Gastrocnemius medialis (tissue), 4 donors: ENCODE measurements at regions not wholly inside any gene's neighbourhood (a gene's known extent, or its start where the extent isn't known, plus 50 kb on each side); places are given as distances from the start of the nearest gene placed in this dataset.

ENCODE experiments used
- POLR2A ChIP-seq, 2 donors: fragments of 450-650 bp; IDR thresholded peaks; one replicate each; pipeline ENCODE4 v1.6.1; 2017; ENCODE audit warnings: antibody characterized with exemption in 2 of 2, mild to moderate bottlenecking in 2 of 2, moderate library complexity in 2 of 2
- TF ChIP-seq, protein P1 (sequence below), 5 experiments: fragments of 450-650 bp in 3 of 5; fragments of 200-600 bp in 2 of 5; sonication (generic) in 2 of 5; IDR thresholded peaks in 4 of 5; conservative IDR thresholded peaks in 1 of 5; 1 replicate in 4 of 5; 2 replicates in 1 of 5; pipeline ENCODE4 v1.5.1; 2016 to 2019; ENCODE audit warnings: antibody characterized with exemption in 5 of 5, mild to moderate bottlenecking in 3 of 5, moderate library complexity in 3 of 5

DNA sequence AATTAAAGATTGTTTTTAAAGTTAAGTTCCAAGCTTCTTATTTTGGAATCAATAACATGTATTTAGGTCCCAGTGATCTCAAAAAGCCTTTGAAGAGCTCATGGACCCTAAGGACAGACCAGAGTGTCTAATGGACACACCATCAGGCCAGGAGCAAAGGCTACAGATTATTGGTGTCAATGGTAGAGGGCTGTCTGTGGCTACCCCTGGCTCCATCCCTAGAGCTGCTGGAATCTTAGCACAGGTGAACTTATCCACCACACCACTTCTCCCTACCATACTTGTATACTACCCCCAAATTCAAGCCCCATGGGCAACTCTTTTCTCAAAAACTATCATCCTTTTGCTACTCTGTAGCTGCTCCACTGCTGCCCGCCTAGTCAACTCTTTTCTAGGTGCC, 79.4 kb upstream of the BEND6 start:
- TF ChIP-seq POLR2A (IDR thresholded peaks at IDR 0.05) = no peak
- TF ChIP-seq, protein P1, sequence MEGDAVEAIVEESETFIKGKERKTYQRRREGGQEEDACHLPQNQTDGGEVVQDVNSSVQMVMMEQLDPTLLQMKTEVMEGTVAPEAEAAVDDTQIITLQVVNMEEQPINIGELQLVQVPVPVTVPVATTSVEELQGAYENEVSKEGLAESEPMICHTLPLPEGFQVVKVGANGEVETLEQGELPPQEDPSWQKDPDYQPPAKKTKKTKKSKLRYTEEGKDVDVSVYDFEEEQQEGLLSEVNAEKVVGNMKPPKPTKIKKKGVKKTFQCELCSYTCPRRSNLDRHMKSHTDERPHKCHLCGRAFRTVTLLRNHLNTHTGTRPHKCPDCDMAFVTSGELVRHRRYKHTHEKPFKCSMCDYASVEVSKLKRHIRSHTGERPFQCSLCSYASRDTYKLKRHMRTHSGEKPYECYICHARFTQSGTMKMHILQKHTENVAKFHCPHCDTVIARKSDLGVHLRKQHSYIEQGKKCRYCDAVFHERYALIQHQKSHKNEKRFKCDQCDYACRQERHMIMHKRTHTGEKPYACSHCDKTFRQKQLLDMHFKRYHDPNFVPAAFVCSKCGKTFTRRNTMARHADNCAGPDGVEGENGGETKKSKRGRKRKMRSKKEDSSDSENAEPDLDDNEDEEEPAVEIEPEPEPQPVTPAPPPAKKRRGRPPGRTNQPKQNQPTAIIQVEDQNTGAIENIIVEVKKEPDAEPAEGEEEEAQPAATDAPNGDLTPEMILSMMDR (IDR thresholded peaks at IDR 0.05 in 4 of 5, conservative IDR thresholded peaks at IDR 0.05 in 1 of 5) = no peak
